NT2/D1 (cell line): ENCODE measurements at regions not wholly inside any gene's neighbourhood (a gene's known extent, or its start where the extent isn't known, plus 50 kb on each side); places are given as distances from the start of the nearest gene placed in this dataset.

Experiments used
- SUZ12 ChIP-seq: IDR thresholded peaks from 2 replicates; pipeline ENCODE4 v1.6.1; 2011; ENCODE audit not compliant: insufficient read length, insufficient read depth; ENCODE audit errors: extremely low read depth
- ZNF274 ChIP-seq: IDR thresholded peaks from 2 replicates; pipeline ENCODE4 v1.6.1; 2011; ENCODE audit warnings: mild to moderate bottlenecking, low read depth, low read length

DNA sequence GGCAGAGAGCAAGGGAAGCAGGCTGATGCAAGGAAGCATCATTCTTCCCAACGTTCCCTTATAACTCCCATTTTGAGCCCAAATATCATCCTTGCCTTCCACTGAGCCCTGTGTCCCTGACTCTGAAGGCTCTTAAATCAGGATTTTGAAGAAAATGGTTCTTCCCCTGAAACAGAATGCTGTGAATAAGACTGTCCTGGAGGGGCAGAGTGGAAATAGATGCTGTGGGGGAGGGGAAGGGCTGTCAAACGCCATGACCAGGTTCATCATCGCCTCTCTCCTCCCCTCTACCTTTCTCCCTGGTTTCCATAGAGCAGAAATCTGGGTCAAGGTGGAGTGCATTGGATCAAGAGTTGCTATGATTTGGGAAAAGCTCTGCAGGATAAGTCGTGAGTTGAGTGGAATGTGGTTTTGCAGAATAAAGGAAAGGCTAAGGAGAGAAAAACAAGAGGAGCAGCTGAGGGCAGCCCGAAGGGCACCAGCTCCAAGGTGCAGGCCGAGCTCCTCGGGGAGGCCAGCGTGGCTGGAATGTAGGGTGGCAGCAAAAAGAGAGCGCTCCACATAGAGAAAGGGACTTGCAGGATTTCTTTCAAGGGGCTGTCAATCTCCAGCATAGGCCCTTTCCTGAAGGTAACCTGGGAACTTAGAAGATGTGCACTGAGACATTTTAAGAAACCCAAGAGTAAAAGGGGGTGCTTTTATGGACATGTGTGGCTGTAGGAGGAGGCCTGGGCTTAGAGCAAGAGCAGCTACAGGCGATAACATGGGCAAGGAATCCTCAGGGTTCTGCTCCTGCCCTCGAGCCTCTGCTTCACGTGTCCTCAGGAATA lies 120.8 kb upstream of the CDYL start:
- TF ChIP-seq ZNF274: no peak
- no peak for TF ChIP-seq SUZ12
